ENCODE measurements at regions not wholly inside any gene's neighbourhood (a gene's known extent, or its start where the extent isn't known, plus 50 kb on each side); places are given as distances from the start of the nearest gene placed in this dataset.

GRCh38 chr13:106369858-106370257 lies 165.6 kb downstream of the EFNB2 start:
- Histone ChIP-seq H2AFZ (no peak overlapping the region), H3F3A (replicated peaks; ENCODE audit: low read depth) (no peaks in the 10 kb centered on the region), H3K36me3 (ENCODE audit: insufficient read depth) (no peaks in the 10 kb centered on the region), H3K27me3 (ENCODE audit: insufficient read depth) (no peaks in the 10 kb centered on the region), H4K20me1 (replicated peaks; ENCODE audit: insufficient read depth) (no peaks in the 10 kb centered on the region), H3K9me2 (ENCODE audit: insufficient read depth) (no peaks in the 10 kb centered on the region), H3K27ac (ENCODE audit: low read depth) (no peak overlapping the region), H3K4me1 (ENCODE audit: insufficient read depth) (peaks cover 3% of the 10 kb centered on the region; the same call in 1 of the 2 replicates), H3K4me2 (no peak overlapping the region), H3K79me2 (replicated peaks; ENCODE audit: insufficient read depth) (no peaks in the 10 kb centered on the region), H3K4me3 (no peak overlapping the region)
- peaks cover 3% of the 10 kb centered on the region; the same call in 1 of the 3 replicates for H3K4me1 Mint-ChIP-seq
- H3K27ac Mint-ChIP-seq, result no peak overlapping the region
- DNase-seq (ENCODE audit: low spot score), result no peak
- ATAC-seq, result no peak
- no peak overlapping the region for H3K4me3 Mint-ChIP-seq
- TF ChIP-seq ZNF331 (CRISPR knock-in tag; IDR thresholded peaks at IDR 0.05; ENCODE audit: low read depth) (no peak), CTCF (conservative IDR thresholded peaks at IDR 0.05; ENCODE audit: low read depth in 2 of 2) (no peak), ZNF462 (CRISPR knock-in tag; IDR thresholded peaks at IDR 0.05) (no peak), POLR2AphosphoS5 (IDR thresholded peaks at IDR 0.05; ENCODE audit: low read depth) (no peak), NANOG (IDR thresholded peaks at IDR 0.05; ENCODE audit: borderline replicate concordance) (no peak), CREB1 (CRISPR knock-in tag; IDR thresholded peaks at IDR 0.05; ENCODE audit: low read depth) (no peak), STAT1 (IDR thresholded peaks at IDR 0.05; ENCODE audit: unreplicated experiment) (no peak), ZNF114 (CRISPR knock-in tag; IDR thresholded peaks at IDR 0.05) (no peak), EZH2 (IDR thresholded peaks at IDR 0.05; ENCODE audit: low read depth, unreplicated experiment) (no peak), EZH2phosphoT487 (IDR thresholded peaks at IDR 0.05; ENCODE audit: unreplicated experiment) (no peak), JUNB (IDR thresholded peaks at IDR 0.05; ENCODE audit: unreplicated experiment) (no peak), REST (IDR thresholded peaks at IDR 0.05; ENCODE audit: unreplicated experiment) (no peak), ETS1 (IDR thresholded peaks at IDR 0.05) (no peak)
- H3K27me3 Mint-ChIP-seq (ENCODE audit: insufficient read depth, low read depth, poor library complexity), result no peaks in the 10 kb centered on the region
- peaks cover 4% of the 10 kb centered on the region; the same call in 1 of the 3 replicates for H3K36me3 Mint-ChIP-seq (ENCODE audit: low read depth)
- H3K9me3 Mint-ChIP-seq, result peaks cover 6% of the 10 kb centered on the region; the same call in 2 of the 3 replicates

Measured in GM23338 (cell line).